ENCODE measurements at regions not wholly inside any gene's neighbourhood (a gene's known extent, or its start where the extent isn't known, plus 50 kb on each side); places are given as distances from the start of the nearest gene placed in this dataset.
"Not testable (repeated sequence)": the region's sequence is repeated elsewhere in the genome, so short reads cannot be mapped to it uniquely, and the experiment has no call there.

DNA sequence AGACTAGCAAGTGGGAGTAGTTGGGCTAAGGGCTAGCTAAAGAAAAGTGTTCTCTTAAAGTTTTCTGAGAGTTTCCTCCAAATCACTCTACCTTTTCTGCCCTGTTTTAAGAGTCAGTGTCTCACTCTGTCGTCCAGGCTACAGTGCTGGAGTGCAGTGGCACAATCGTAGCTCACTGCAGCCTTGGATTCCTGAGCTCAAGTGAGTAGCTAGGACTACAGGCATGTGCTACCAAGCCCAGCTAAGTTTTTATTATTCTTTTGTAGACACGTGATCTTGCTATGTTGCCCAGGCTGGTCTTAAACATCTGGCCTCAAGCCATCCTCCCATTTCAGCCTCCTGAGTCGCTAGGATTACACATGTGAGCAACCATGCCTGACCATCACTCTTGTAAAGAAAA is 378.9 kb downstream of the CAAP1 start:
- ATAC-seq: no peak
- DNase-seq (ENCODE audit: low spot score): no peak

DNA sequence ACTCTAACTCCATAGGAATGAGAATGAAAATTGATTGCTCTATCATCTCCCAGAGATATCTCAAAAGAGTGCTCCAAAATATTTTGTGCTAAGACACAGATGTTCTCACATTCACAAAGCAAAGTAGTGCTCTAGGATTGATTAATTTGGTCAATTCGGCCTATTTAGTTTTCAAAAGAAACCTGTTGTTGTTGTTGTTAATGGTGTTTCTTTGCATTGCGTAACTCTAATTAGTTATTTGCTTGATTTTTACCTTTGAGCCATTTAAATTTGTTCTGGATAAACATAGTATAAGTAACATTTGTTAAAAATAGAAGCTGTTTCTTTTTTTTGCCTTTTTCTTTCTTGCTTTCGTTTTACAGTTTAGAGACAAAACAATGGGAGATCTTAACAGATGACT is 382.5 kb downstream of the CAAP1 start:
- no peak for ATAC-seq
- DNase-seq (ENCODE audit: low spot score): no peak

DNA sequence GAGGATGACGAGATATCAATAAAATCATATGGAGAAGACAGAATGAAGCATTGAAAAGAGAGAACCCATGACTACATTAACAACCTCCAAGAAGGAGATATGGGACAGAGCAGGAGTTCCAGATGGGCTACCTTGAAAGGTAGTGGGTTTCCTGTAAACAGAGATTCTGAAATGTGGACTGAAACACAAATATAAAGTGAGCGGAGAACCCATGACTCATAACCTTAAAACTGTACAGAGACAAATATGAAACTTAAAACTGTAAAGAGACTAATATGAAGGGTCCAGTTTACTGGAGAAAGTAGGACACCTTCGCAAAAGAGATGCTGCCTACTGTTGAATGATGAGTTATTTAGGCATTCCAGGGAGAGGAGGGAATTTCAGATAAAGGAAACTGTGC is 383.7 kb downstream of the CAAP1 start:
- ATAC-seq: no peak

DNA sequence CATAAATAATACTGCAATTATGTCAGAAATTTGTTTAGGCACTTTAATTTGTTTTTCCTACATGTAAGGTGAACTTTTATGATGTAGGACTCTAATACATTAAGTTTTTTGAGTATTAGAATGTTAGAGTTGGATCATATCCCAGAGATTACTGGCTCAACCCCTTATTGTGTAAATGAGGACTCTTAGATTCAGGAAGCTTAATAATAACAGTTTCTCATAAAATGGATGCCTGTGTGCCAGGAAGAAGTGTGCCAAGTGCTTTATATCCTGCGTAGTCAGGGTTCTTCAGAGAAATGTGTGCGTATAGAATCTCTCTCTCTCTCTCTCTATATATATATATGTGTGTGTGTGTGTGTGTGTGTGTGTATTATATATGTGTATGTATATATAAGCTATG is 388.5 kb downstream of the CAAP1 start:
- ATAC-seq: no peak
- no peak for DNase-seq (ENCODE audit: low spot score)

More for the DNA sequence above, 383.7 kb downstream of the CAAP1 start:
- DNase-seq (ENCODE audit: low spot score): no peak

DNA sequence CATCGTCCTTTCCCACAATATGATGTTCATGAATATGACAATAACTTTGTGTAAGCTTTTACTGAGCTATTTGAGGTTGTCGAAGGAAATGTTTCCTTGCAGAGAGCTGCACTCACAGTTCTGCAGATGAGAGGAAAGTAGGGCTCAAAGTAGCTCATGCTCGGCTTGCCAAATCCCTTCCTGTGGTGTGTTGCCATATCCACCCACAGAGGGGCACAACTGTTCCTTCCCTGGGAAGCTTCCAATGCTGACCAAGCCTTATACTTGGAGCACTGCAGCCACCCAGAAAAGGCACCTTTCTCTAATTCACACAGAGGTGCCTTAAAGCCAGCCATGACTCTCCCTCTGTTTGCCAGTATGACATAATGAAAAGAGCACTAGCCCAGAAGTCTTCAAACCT is 390.3 kb downstream of the CAAP1 start:
- ATAC-seq: no peak
- no peak for DNase-seq (ENCODE audit: low spot score)

DNA sequence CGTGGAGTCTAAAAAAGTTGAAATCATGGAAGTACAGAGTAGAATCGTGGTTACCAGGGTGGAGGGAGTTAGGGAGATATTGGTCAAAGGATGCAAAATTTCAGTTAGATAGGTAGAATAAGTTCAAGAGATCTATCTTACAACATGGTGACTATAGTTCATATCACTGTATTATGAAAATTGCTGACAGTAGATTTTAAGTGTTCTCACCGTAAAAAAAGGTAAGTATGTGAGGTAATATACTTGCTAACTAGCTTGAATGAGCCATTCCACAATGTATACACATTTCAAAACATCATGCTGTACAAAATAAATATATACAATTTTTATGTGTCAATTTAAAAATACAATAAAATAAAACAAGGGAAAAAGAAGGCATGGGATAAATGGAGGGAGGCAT is 392.1 kb downstream of the CAAP1 start:
- no peak for ATAC-seq
- no peak for DNase-seq (ENCODE audit: low spot score)

DNA sequence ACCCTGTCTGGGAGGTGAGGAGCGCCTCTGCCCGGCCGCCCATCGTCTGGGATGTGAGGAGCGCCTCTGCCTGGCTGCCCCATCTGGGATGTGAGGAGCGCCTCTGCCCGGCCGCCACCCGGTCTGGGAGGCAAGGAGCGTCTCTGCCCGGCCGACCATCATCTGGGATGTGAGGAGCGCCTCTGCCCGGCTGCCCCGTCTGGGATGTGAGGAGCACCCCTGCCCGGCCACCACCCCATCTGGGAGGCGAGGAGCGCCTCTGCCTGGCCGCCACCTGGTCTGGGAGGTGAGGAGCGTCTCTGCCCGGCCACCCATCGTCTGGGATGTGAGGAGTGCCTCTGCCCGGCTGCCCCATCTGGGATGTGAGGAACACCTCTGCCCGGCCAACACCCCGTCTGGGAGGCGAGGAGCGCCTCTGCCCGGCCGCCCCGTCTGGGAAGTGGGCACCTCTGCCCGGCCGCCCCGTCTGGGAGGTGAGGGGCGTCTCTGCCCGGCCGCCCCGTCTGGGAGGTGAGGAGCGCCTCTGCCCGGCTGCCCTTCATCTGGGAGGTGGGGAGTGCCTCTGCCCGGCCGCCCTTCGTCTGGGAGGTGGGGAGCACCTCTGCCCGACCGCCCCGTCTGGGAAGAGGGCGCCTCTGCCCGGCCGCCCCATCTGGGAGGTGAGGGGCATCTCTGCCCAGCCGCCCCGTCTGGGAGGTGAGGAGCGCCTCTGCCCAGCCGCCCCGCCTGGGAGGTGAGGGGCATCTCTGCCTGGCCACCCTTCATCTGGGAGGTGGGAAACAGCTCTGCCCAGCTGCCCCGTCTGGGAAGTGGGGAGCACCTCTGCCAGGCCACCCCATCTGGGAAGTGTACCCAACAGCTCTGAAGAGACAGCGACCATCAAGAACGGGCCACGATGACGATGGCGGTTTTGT is 399.7 kb downstream of the CAAP1 start:
- ATAC-seq; DNase-seq (ENCODE audit: low spot score): not testable (repeated sequence)

DNA sequence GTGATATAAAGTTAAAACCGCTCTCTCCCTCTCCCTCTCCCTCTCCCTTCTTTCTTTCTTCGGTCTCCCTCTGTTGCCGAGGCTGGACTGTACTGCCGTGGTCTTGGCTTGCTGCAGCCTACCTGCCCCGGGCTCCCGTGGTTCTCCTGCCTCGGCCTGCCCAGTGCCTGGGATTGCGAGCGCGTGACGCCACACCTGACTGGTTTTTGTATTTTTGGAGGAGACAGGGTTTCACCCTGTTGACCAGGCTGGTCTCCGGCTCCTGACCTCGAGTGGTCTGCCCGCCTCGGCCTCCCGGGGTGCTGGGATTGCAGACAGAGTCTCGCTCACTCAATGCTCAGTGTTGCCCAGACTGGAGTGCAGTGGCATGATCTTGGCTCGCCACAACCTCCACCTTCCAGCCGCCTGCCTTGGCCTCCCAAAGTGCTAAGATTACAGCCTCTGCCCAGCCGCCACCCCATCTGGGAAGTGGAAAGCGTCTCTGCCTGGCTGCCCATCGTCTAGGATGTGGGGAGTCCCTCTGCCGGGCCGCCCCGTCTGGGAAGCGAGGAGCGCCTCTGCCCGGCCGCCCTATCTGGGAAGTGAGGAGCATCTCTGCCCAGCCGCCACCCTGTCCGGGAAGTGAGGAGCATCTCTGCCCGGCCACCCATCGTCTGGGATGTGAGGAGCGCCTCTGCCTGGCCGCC is 400.5 kb downstream of the CAAP1 start:
- not testable (repeated sequence) for DNase-seq (ENCODE audit: low spot score)

DNA sequence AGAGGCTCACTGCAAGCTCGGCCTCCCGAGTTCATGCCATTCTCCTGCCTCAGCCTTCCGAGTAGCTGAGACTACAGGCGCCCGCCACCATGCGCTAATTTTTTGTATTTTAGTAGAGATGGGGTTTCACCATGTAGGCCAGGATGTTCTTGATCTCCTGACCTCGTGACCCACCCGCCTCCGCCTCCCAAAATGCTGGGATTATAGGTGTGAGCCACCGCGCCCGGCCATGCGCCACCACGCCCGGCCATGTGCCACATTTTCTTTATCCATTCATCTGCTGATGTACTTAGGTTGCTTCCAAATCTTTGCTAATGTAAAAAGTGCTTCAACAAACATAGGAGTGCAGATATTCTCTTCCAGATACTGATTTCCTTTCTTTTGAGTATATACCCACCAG is 408.6 kb downstream of the CAAP1 start:
- ATAC-seq: no peak
- DNase-seq (ENCODE audit: low spot score): no peak

More for the DNA sequence above, 400.5 kb downstream of the CAAP1 start:
- ATAC-seq: not testable (repeated sequence)

DNA sequence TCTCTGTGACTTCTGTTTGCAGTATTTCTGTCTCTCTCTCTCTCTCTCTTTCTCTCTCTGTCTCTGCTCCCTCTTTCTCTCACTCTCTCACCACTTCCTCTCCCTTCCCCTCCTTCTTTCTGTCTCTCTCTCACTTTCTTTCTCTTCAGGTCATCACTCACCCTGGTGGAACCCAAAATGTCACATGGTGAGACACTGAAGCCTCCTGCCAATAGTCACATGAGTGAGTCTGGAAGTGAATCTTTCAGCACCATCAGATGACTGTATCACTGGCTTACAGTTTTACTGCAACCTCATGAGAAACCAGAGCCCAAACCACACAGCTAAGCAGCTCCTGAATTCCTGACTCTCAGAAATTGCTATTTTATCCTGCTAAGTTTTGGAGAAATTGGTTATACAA is 414.6 kb downstream of the CAAP1 start:
- DNase-seq (ENCODE audit: low spot score): no peak
- ATAC-seq: no peak

DNA sequence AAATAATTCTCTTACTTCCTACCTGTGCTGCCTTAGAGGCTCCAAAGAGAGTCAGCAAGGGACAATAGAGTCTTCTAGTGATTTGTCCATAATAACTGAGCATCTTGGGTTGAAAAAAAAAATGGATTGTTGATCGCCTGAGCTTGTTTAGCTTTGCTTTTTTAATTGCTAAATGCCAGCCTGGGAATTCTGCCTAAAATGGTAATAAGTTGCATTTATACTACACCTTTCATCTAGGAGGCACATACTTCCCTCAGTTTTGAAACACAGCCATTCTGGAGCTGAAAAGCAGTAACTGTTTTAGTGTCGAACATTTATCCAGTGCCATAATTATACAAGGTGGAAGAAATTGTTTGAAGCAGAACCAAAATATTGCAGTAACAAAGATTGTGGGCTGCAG is 421.3 kb downstream of the CAAP1 start:
- ATAC-seq (no peak), DNase-seq (ENCODE audit: low spot score) (no peak)

DNA sequence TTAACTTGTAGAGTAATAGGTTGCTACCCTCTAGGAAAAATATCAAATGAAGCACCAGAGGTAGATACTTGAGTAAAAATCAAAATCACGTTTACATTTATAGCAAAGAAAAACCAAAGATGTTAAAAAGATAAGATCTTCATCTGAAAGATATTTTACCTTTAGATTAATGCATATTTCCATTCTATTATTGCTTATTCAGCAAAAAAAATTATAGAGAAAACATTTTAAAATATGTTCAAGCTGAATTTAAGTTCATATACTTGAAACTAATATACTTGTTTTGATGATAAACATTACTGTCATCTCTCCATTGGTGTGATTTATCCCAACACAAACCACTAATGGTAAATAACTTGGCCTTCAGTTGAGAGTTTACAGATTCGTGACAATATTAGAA is 422.3 kb downstream of the CAAP1 start:
- ATAC-seq (no peak), DNase-seq (ENCODE audit: low spot score) (no peak)

DNA sequence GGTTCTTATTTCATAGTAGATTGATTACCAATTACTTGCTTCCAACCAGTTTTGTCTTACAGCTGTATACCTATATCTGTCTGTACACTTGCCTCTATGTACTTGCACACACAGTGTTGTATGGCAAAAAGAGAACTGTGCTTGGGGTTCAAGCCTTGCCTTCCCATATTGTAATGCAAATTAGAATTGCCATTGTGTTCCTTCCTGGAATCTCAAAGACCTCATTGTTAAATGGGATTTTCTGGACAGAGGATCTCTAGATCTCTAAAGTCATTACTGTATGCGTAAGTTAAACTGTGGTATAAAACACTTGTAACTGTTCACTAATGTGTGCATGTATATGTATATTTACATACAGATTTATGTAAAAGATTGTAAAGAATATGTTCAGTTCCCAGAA is 428.8 kb downstream of the CAAP1 start:
- no peak for DNase-seq (ENCODE audit: low spot score)

DNA sequence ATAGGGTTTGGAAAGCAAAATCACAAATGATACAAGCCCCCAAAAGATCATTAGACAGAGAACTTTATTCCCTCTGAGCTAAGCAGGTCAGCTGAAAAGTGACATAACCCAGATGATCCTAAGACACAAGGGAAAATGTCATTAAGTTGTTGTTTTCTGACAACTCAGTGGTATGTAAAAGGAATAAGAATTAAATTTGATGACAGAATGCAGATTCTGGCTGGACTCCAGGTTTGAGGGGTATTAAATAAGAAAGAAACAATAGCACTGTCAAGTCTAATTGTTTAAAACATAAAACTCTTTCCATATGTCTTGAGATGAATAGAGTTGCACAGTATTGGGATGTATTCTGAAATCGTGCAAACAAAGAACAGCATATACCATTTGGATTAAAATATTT is 429.9 kb downstream of the CAAP1 start:
- DNase-seq (ENCODE audit: low spot score) (no peak), ATAC-seq (no peak)

More for the DNA sequence above, 428.8 kb downstream of the CAAP1 start:
- no peak for ATAC-seq

DNA sequence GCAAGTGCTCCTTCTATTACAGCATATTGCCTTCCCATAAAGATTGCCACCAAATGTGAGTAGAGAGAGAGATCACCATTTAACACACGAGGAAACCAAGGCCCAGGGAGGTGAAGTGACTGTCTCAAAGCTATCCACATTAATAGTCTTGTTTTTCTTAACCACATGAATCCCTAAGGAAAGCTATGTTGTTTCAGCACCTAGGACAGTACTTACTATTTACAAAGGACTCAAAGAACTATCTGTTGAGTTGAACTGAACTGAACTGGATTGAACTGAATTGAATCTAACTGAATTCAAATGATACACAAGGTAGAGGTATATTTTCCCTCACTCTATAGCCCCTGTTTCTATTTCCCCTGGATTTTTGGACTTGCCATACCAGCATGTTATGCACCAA is 430.4 kb downstream of the CAAP1 start:
- ATAC-seq: no peak
- DNase-seq (ENCODE audit: low spot score): no peak

DNA sequence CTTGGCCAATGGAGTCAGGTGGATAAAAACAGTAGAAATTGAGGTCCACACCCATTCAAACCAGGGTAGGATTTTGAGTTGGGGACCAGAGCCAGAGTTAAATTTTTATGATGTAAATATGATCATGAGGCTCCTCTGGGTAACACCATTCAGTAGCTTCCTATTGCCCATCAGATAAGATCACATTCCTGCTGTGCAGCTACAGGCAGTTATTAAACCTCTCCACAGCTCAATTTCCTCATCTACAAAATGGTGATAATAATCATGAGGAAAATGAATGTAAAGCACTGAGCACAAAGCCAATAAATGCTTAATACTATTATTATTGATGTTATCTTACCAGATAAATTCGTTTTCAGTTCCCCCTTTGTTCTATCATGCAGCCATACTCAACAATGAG is 432.0 kb downstream of the CAAP1 start:
- no peak for DNase-seq (ENCODE audit: low spot score)
- no peak for ATAC-seq

DNA sequence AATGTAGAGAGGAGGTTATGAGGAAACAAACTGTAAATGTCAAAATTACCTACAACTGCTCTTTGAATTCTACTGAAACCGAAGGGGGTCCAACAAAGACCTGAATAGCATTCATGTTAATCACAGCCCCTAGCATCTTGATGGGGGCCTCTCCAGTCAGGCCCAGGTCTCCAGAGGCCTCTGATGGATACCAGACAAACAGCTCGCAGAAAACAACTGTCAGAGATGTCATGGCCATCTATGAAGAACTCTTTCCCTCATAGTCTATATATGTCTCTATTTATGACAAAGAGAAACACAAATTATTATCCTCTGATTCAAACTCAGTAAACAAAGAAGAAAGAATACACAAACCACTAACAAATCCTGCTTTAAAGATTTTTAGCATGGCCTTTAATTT is 432.6 kb downstream of the CAAP1 start:
- ATAC-seq (no peak), DNase-seq (ENCODE audit: low spot score) (no peak)

DNA sequence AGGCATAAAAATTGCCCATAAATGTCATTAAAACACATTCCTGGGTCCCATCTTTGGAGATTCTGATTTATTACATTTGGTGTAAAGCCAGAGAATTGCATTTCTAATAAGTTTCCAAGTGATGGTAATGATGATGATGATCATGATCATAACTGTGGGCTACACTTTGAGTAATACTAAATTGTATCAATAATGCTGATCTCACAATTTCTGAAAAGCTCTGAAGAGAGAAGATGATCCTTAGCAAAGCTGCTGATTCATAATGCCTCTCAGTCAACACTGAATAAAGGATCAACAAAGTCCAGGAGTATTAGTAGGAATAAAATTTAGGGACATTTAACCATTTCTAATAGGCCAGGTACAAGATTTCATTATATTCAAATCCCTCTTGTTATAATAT is 434.5 kb downstream of the CAAP1 start:
- no peak for DNase-seq (ENCODE audit: low spot score)
- ATAC-seq: no peak

DNA sequence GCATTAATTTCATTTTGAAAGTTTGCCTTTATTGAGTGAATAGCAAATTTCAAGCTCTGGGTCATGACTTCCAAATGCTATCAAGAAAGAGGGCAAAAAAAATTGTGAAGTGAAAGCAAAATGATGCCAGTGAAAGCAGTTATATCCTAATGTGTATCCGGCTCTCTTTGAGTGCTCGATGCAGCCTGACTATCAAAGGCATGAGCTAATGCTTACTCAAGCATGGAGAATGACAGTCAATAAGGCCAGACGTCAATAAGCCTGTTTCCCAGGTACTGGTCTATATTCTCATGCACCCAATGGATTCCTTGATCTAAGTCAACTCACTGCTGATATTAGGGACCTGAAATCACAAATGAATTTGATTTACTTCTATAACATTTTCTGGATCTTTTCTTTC is 435.5 kb downstream of the CAAP1 start:
- DNase-seq (ENCODE audit: low spot score) (no peak), ATAC-seq (no peak)

DNA sequence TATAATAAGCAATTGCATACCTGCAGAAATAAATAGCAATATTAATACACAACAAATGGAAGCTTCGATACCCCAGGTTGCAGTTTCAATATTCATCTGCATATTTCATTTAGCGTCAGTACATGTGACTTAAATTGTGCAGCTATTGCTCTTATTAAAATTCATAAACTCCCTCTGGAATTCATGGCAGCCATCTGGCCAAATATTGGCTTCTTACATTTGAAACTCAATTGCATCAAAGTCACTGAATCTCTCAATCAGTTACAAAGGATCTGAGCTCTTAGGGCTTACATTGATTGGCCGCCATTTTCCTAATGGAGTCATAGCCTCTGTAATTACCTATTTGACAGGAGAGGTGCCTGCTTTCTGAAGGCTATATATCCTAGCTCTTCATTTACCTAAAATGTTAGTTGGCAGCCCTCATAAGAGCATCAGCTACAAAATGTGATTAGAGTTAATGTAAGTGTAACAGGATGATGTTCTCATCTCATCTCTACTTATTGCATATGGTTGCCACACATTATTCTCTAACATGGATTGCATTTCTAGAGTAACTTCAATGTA is 453.5 kb downstream of the CAAP1 start:
- no peak for ATAC-seq
- DNase-seq (ENCODE audit: low spot score): no peak

DNA sequence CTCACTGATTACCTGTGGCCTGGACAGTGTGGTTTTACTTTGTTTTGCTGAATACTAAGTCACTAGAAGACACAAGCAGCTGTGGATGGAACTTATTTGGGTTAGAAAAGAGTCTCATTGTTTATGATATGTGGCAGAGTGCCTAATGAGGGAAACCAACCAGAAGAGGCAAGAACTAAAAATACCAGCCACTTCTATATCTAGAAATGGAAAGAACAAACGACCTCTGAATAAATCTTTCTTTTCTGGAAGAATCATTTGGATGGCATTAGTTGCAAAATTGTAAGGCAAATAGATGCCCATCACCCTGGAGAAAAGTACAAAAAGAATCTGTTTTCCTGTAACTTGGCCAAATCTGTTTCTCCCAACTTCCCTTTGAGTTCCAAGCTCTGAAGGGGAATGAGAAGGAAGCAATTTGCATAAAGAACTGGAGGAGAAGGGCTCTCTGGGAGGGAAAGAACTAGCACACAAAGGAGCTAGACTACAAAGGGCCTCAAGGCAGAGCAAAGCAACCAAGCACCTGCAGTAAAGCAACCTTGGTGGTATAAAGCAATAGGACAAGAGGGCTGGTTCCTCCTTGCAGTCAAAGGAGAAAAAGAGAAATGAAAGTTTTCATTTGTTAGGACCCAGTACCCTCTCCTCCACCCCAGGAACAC is 455.4 kb downstream of the CAAP1 start:
- DNase-seq (ENCODE audit: low spot score) (no peak), ATAC-seq (no peak)

Data from left lobe of liver (tissue), 2 donors.